Endodermal cell (in vitro differentiated cells): ENCODE measurements at regions not wholly inside any gene's neighbourhood (a gene's known extent, or its start where the extent isn't known, plus 50 kb on each side); places are given as distances from the start of the nearest gene placed in this dataset.

ENCODE experiments used
- DNase-seq: peaks from one replicate; pipeline ENCODE4 v3.0.0-alpha.2; 2017
- H3K27ac ChIP-seq: 2 replicates; pipeline ENCODE4 v1.5.1; 2013; ENCODE audit warnings: mild to moderate bottlenecking, low read depth, low read length, moderate library complexity
- H3K27me3 ChIP-seq: 2 replicates; pipeline ENCODE4 v1.6.1; 2013; ENCODE audit warnings: mild to moderate bottlenecking, low read length, moderate library complexity; ENCODE audit not compliant: insufficient read depth, control insufficient read depth, poor library complexity, severe bottlenecking
- H3K36me3 ChIP-seq: 2 replicates; pipeline ENCODE4 v1.7.0; 2013; ENCODE audit warnings: mild to moderate bottlenecking, low read length, moderate library complexity; ENCODE audit not compliant: control insufficient read depth, insufficient read depth
- H3K4me1 ChIP-seq: one replicate; pipeline ENCODE4 v1.7.0; 2013; ENCODE audit warnings: low read length; ENCODE audit not compliant: control insufficient read depth, insufficient read depth
- H3K4me3 ChIP-seq: 2 replicates; pipeline ENCODE4 v1.5.1; 2013; ENCODE audit warnings: mild to moderate bottlenecking, low read length, moderate library complexity
- H3K9ac ChIP-seq: 2 replicates; pipeline ENCODE4 v1.6.1; 2013; ENCODE audit warnings: mild to moderate bottlenecking, low read length, moderate library complexity; ENCODE audit not compliant: poor library complexity, severe bottlenecking; ENCODE audit errors: extremely low read depth
- H3K9me3 ChIP-seq: 2 replicates; pipeline ENCODE4 v1.6.1; 2013; ENCODE audit warnings: mild to moderate bottlenecking, low read length, moderate library complexity; ENCODE audit not compliant: control insufficient read depth
- H3K27ac Mint-ChIP-seq: 2 replicates; pipeline ENCODE4 v1.8.0; 2020; ENCODE audit warnings: mixed read lengths
- H3K27me3 Mint-ChIP-seq: 2 replicates; pipeline ENCODE4 v1.8.0; 2021; ENCODE audit warnings: mild to moderate bottlenecking, mixed read lengths; ENCODE audit not compliant: insufficient read depth
- H3K36me3 Mint-ChIP-seq: 2 replicates; pipeline ENCODE4 v1.8.0; 2020; ENCODE audit warnings: low read depth, mixed read lengths
- H3K4me1 Mint-ChIP-seq: 2 replicates; pipeline ENCODE4 v1.8.0; 2020; ENCODE audit warnings: mixed read lengths
- H3K4me3 Mint-ChIP-seq: 2 replicates; pipeline ENCODE4 v1.8.0; 2020; ENCODE audit warnings: mild to moderate bottlenecking, moderate library complexity, mixed read lengths
- H3K9me3 Mint-ChIP-seq: 2 replicates; pipeline ENCODE4 v1.8.0; 2020; ENCODE audit warnings: mild to moderate bottlenecking, mixed read lengths
- WGBS, 2 experiments: methylation state at CpG; one replicate each; pipeline versions ENCODE4 v1.1.5 to v1.1.7; 2013; ENCODE audit warnings: missing lambda C conversion rate in 2 of 2, mixed read lengths in 1 of 2; ENCODE audit not compliant: insufficient coverage in 1 of 2, insufficient read length in 1 of 2; 5-methylcytosine and 5-hydroxymethylcytosine counted together
- TF ChIP-seq, protein P1 (sequence below): fragments of 200-600 bp; sonication (generic); conservative IDR thresholded peaks from 2 replicates; pipeline ENCODE4 v1.5.0; 2021; ENCODE audit warnings: antibody characterized with exemption, mild to moderate bottlenecking

DNA sequence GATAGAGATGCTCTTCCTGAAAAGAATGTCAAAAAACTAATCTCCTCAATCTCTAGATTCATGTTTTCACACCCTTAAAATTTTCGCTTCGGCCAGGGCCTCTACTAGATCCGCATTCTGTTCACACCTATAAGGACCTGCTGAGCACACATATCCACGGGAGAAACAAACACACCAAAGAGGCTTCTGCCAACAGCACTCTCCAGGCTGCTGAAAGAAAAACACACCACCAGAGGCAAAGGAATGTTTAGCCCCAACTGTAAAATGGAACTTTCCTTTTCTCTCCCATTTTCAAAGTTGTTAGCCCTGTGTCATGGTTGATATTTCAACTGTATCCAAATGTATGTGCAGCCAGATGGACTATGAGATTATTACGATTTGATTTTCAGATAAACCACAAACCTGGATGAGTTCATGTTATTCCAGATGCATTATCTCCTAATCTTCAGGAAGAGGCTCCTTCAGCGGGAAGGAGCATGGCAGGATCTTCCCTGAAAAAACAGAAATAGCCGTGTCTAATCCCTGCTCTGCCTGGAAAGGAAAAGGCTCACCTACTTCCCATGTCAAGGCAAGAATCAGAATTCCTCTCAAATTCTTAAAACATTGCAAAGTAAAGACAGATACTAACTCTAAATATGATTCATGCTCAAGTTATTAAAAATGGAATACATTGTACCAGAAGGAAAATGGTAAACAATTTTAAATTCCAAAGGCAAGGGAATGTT lies 442.7 kb upstream of the NR2F2 start:
- Histone ChIP-seq H3K36me3 (no peaks in the 10 kb centered on the region), H3K27me3 (no peaks in the 10 kb centered on the region), H3K9ac (no peak overlapping the region), H3K4me3 (no peak overlapping the region), H3K27ac (no peak overlapping the region), H3K4me1 (no peaks in the 10 kb centered on the region), H3K9me3 (no peaks in the 10 kb centered on the region)
- Mint-ChIP-seq H3K4me3 (no peak overlapping the region), H3K27ac (no peak overlapping the region), H3K9me3 (no peaks in the 10 kb centered on the region), H3K4me1 (peaks cover 16% of the 10 kb centered on the region), H3K36me3 (no peaks in the 10 kb centered on the region), H3K27me3 (peaks cover 1% of the 10 kb centered on the region)
- DNase-seq = no peak
- TF ChIP-seq, protein P1, sequence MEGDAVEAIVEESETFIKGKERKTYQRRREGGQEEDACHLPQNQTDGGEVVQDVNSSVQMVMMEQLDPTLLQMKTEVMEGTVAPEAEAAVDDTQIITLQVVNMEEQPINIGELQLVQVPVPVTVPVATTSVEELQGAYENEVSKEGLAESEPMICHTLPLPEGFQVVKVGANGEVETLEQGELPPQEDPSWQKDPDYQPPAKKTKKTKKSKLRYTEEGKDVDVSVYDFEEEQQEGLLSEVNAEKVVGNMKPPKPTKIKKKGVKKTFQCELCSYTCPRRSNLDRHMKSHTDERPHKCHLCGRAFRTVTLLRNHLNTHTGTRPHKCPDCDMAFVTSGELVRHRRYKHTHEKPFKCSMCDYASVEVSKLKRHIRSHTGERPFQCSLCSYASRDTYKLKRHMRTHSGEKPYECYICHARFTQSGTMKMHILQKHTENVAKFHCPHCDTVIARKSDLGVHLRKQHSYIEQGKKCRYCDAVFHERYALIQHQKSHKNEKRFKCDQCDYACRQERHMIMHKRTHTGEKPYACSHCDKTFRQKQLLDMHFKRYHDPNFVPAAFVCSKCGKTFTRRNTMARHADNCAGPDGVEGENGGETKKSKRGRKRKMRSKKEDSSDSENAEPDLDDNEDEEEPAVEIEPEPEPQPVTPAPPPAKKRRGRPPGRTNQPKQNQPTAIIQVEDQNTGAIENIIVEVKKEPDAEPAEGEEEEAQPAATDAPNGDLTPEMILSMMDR = no peak
- 75 to 89% methylated on average over 5 to 7 of the region's 7 CpGs for WGBS, 2 experiments

- H3K4me3 Mint-ChIP-seq = no peak overlapping the region
- no peaks in the 10 kb centered on the region for H3K9me3 Mint-ChIP-seq
- H3K36me3 Mint-ChIP-seq = no peaks in the 10 kb centered on the region
- peaks cover 6% of the 10 kb centered on the region for H3K27me3 Mint-ChIP-seq
- Histone ChIP-seq H3K4me1 (no peaks in the 10 kb centered on the region), H3K9me3 (no peaks in the 10 kb centered on the region), H3K4me3 (no peak overlapping the region), H3K27me3 (no peaks in the 10 kb centered on the region), H3K27ac (no peak overlapping the region), H3K36me3 (no peaks in the 10 kb centered on the region), H3K9ac (no peak overlapping the region)
- TF ChIP-seq, protein P1 = no peak
- 67 to 84% methylated on average over 1 of the region's 1 CpG for WGBS, 2 experiments
- peaks cover 14% of the 10 kb centered on the region for H3K4me1 Mint-ChIP-seq
- no peak overlapping the region for H3K27ac Mint-ChIP-seq
- DNase-seq = no peak
These were observed 441.7 kb upstream of the NR2F2 start for GRCh38 chr15:95888762-95889161.

DNA sequence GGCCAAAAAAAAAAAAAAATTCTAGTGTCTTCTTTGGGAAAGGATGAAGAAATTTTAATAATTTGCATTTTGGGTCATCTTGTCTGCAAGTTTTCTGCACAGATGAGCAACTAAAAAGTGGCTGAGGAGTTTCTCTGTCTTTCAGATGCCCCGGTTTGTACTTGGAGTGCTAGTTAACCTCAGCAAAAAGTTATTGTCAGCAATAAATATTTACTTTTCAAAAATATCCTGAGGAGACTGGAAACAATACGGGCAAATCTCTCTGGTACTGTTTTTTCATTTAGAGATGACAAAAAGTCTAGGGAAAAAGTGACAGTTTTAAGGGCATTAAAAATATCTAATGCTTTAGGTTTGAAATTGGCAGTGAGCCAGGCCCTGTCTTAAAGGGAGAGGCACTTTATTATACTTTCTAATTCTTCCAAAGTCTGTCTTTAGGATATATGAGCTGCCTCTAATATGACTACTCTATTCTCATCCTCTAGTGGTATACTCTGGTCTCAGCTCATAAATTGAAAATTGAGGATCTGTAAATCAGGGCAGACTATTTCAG lies 436.0 kb upstream of the NR2F2 start:
- no peak overlapping the region for H3K9ac ChIP-seq
- 80 to 87% methylated on average over 1 to 2 of the region's 2 CpGs for WGBS, 2 experiments
- Mint-ChIP-seq H3K4me3 (no peak overlapping the region), H3K27me3 (peaks cover 10% of the 10 kb centered on the region), H3K36me3 (no peaks in the 10 kb centered on the region), H3K4me1 (peaks cover 12% of the 10 kb centered on the region), H3K27ac (no peak overlapping the region), H3K9me3 (no peaks in the 10 kb centered on the region)
- no peaks in the 10 kb centered on the region for H3K9me3 ChIP-seq
- H3K4me3 ChIP-seq = no peak overlapping the region
- H3K27me3 ChIP-seq = no peaks in the 10 kb centered on the region
- no peak for DNase-seq
- H3K4me1 ChIP-seq = no peaks in the 10 kb centered on the region
- TF ChIP-seq, protein P1 = no peak
- H3K36me3 ChIP-seq = no peaks in the 10 kb centered on the region
- H3K27ac ChIP-seq = no peak overlapping the region
